CD4-positive, alpha-beta T cell (primary cell): ENCODE measurements at regions not wholly inside any gene's neighbourhood (a gene's known extent, or its start where the extent isn't known, plus 50 kb on each side); places are given as distances from the start of the nearest gene placed in this dataset.

Source experiments
- ATAC-seq: fragments of 200-7000 bp; cut with Tn5 transposase; one replicate; pipeline ENCODE4 v1.10.0; 2022; ENCODE audit warnings: mild to moderate bottlenecking; ENCODE audit not compliant: poor library complexity
- CTCF ChIA-PET: fragments of 350-600 bp; sonication (Branson Sonifier 250); formaldehyde crosslinking; loops from one replicate; lab custom pipeline; 2021; ENCODE audit warnings: antibody characterized with exemption, inconsistent platforms; lab: Charles Lee
- POLR2A ChIA-PET: fragments of 350-600 bp; sonication (Branson Sonifier 250); formaldehyde crosslinking; loops from one replicate; lab custom pipeline; 2021; ENCODE audit warnings: antibody characterized with exemption, inconsistent platforms; lab: Charles Lee
- DNase-seq, 14 experiments: peaks; one replicate each; pipeline ENCODE4 v3.0.0-alpha.2; 2013 to 2020; ENCODE audit warnings: mixed read lengths in 2 of 14
- H3K27ac ChIP-seq, 2 donors: one replicate each; pipeline versions ENCODE4 v1.5.1 to v1.7.0; 2013; ENCODE audit warnings: low read length in 2 of 2, low read depth in 1 of 2, mild to moderate bottlenecking in 1 of 2
- H3K27me3 ChIP-seq, 2 experiments: 1 replicate in 1 of 2; 2 replicates in 1 of 2; pipeline versions ENCODE4 v1.6.1 to v1.7.0; 2013; ENCODE audit warnings: low read length in 2 of 2, control low read depth in 1 of 2, mild to moderate bottlenecking in 1 of 2, moderate library complexity in 1 of 2; ENCODE audit not compliant: insufficient read depth in 2 of 2, control insufficient read depth in 1 of 2
- H3K36me3 ChIP-seq: one replicate; pipeline ENCODE4 v1.6.1; 2013; ENCODE audit warnings: low read length, control low read depth; ENCODE audit not compliant: insufficient read depth
- H3K4me1 ChIP-seq: one replicate; pipeline ENCODE4 v1.6.1; 2013; ENCODE audit warnings: low read length, control low read depth; ENCODE audit not compliant: insufficient read depth
- H3K4me3 ChIP-seq: one replicate; pipeline ENCODE4 v1.5.1; 2013; ENCODE audit warnings: mild to moderate bottlenecking, low read length, moderate library complexity
- H3K9me3 ChIP-seq, 2 experiments: 1 replicate in 1 of 2; 2 replicates in 1 of 2; pipeline versions ENCODE4 v1.6.1 to v1.7.0; 2013; ENCODE audit warnings: low read length in 2 of 2, mild to moderate bottlenecking in 2 of 2, control low read depth in 1 of 2, moderate library complexity in 1 of 2; ENCODE audit not compliant: control insufficient read depth in 1 of 2, insufficient read depth in 1 of 2
- H3K27ac Mint-ChIP-seq: one replicate; pipeline ENCODE4 v1.8.0; 2020; ENCODE audit warnings: mixed read lengths
- H3K27me3 Mint-ChIP-seq: one replicate; pipeline ENCODE4 v1.8.0; 2021; ENCODE audit warnings: mixed read lengths
- H3K36me3 Mint-ChIP-seq: one replicate; pipeline ENCODE4 v1.8.0; 2021; ENCODE audit warnings: low read depth, mixed read lengths
- H3K4me1 Mint-ChIP-seq: one replicate; pipeline ENCODE4 v1.8.0; 2021; ENCODE audit warnings: low read depth, mixed read lengths
- H3K4me3 Mint-ChIP-seq: one replicate; pipeline ENCODE4 v1.8.0; 2020; ENCODE audit warnings: mild to moderate bottlenecking, mixed read lengths
- H3K9me3 Mint-ChIP-seq: one replicate; pipeline ENCODE4 v1.8.0; 2020; ENCODE audit warnings: mixed read lengths
- intact Hi-C, 2 experiments: fragments of 100-400 bp; cut with DNase I in 1 of 2; cut with micrococcal nuclease in 1 of 2; formaldehyde crosslinking; loops; one replicate each; pipeline versions ENCODE4 v1.15.1 to v1.9.0; 2023 to 2025; cut with DNase I, micrococcal nuclease
- TF ChIP-seq, protein P1 (sequence below): fragments of 200-600 bp; IDR thresholded peaks from one replicate; pipeline ENCODE4 v1.8.0; 2022; ENCODE audit warnings: antibody characterized with exemption, mild to moderate bottlenecking

DNA sequence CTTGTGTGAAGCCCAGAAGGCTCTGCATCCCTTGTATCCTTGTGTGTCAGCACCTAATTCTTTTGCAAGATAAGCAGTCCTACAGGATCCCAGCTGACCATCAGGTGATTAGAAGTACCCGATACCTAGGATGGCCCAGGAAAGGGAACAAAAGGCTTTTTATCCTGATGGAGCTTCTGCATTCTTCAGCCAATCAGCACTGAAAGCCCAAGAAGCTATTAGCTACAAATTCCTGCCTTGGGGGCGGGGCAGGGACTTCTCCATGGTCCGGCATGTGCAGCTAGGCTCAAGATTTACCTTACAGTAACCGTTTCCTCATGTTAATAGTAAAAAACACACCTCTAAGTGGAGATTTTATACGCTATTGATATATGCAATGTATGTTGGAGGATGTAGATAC lies 264.6 kb upstream of the THUMPD2 start:
- no peaks in the 10 kb centered on the region for H3K4me1 Mint-ChIP-seq
- H3K4me3 Mint-ChIP-seq: no peak overlapping the region
- ChIA-PET POLR2A (no interaction called here), CTCF (no interaction called here)
- no peaks in the 10 kb centered on the region for H3K9me3 ChIP-seq
- no peak overlapping the region for H3K4me3 ChIP-seq
- TF ChIP-seq, protein P1, sequence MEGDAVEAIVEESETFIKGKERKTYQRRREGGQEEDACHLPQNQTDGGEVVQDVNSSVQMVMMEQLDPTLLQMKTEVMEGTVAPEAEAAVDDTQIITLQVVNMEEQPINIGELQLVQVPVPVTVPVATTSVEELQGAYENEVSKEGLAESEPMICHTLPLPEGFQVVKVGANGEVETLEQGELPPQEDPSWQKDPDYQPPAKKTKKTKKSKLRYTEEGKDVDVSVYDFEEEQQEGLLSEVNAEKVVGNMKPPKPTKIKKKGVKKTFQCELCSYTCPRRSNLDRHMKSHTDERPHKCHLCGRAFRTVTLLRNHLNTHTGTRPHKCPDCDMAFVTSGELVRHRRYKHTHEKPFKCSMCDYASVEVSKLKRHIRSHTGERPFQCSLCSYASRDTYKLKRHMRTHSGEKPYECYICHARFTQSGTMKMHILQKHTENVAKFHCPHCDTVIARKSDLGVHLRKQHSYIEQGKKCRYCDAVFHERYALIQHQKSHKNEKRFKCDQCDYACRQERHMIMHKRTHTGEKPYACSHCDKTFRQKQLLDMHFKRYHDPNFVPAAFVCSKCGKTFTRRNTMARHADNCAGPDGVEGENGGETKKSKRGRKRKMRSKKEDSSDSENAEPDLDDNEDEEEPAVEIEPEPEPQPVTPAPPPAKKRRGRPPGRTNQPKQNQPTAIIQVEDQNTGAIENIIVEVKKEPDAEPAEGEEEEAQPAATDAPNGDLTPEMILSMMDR: no peak
- no peak overlapping the region for H3K27ac Mint-ChIP-seq
- no peaks in the 10 kb centered on the region for H3K9me3 Mint-ChIP-seq
- intact Hi-C loops: no loop called here
- ATAC-seq: no peak
- no peak overlapping the region for H3K27ac ChIP-seq
- H3K27me3 ChIP-seq: no peaks in the 10 kb centered on the region
- no peaks in the 10 kb centered on the region for H3K27me3 Mint-ChIP-seq
- H3K36me3 Mint-ChIP-seq: no peaks in the 10 kb centered on the region
- no peak for DNase-seq
- H3K4me1 ChIP-seq: no peaks in the 10 kb centered on the region
- no peaks in the 10 kb centered on the region for H3K36me3 ChIP-seq

DNA sequence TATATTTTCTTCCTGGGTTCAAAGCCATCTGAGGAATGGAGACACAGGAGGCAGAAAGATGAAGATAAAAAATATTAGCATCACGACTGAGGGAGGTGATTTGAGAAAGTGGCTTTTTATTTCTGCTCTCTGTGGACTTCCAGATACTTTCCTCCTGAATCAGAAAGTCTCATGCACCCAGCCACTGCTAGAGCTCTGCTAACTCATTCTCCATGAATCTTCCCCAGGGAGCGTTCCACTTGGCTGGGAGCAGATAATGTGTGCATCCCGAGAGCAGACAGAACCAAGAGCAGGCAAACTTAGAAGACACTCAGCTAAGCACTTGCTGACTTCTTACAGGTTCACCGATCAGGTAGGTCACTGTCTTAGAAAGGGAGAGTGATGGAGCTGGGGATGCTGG lies 264.1 kb upstream of the THUMPD2 start:
- Histone ChIP-seq H3K4me1 (no peaks in the 10 kb centered on the region), H3K27ac (no peak overlapping the region), H3K4me3 (no peak overlapping the region), H3K27me3 (no peaks in the 10 kb centered on the region), H3K36me3 (no peaks in the 10 kb centered on the region), H3K9me3 (no peaks in the 10 kb centered on the region)
- ChIA-PET CTCF (no interaction called here), POLR2A (no interaction called here)
- no peaks in the 10 kb centered on the region for H3K4me1 Mint-ChIP-seq
- ATAC-seq (no peak), DNase-seq (no peak)
- intact Hi-C loops: no loop called here
- TF ChIP-seq, protein P1: no peak
- H3K9me3 Mint-ChIP-seq: no peaks in the 10 kb centered on the region
- no peak overlapping the region for H3K4me3 Mint-ChIP-seq
- H3K27me3 Mint-ChIP-seq: no peaks in the 10 kb centered on the region
- H3K27ac Mint-ChIP-seq: no peak overlapping the region
- H3K36me3 Mint-ChIP-seq: no peaks in the 10 kb centered on the region

DNA sequence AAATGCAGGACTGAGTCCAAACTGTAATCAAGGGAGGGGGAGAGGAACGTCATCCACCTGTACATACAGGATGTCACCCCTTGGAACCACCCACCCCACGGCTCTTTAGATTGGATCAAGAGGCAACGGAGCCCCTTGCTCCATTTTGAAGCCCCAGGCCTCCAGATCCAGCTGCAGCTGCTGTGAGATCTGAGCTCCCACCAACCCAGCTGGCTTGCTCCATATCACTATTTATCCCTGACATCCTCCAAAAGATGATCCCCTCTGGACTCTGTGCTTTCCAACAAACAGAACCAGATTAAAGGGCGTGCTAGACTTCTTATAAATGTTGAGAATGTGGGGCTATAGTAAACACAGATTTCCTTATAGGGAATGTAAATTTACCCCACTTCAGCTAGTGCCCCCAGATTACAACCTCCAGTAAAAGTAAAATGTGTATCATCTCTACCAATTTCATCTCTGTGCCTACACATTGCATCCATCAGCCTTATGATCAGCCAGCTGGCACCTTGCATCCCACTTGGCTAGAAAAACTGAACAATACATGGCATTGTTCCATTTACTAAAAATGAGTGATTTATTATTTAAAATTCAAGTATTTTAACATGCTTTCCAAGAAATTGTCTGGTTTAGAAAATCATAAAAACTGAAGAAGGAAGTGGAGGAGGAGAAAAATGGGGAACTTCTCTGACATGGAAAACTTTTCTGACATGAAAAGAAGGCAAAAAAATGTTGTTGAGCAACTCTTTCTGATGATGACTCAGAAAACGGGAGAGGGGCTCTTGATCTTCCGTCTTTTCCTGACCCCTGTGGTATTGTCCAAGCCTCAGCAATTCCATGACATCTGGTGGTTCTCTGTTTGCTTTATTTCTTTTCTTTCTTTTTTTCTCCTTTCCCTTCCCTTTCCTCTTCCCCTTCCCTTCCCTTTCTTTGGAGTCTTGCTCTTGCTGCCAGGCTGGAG lies 262.6 kb upstream of the THUMPD2 start:
- TF ChIP-seq, protein P1: no peak
- no peak for ATAC-seq
- Mint-ChIP-seq H3K27ac (no peak overlapping the region), H3K4me3 (no peak overlapping the region), H3K27me3 (no peaks in the 10 kb centered on the region), H3K36me3 (no peaks in the 10 kb centered on the region), H3K9me3 (no peaks in the 10 kb centered on the region), H3K4me1 (no peaks in the 10 kb centered on the region)
- POLR2A ChIA-PET: no interaction called here
- peak in 2 of 14 experiments; percentile 12 to 16 for DNase-seq
- H3K27me3 ChIP-seq: no peaks in the 10 kb centered on the region
- CTCF ChIA-PET: no interaction called here
- intact Hi-C loops: no loop called here
- no peak overlapping the region for H3K27ac ChIP-seq
- H3K4me3 ChIP-seq: no peak overlapping the region
- H3K9me3 ChIP-seq: no peaks in the 10 kb centered on the region
- no peaks in the 10 kb centered on the region for H3K36me3 ChIP-seq
- H3K4me1 ChIP-seq: no peaks in the 10 kb centered on the region
